Epidermal melanocyte (primary cell): ENCODE measurements at regions not wholly inside any gene's neighbourhood (a gene's known extent, or its start where the extent isn't known, plus 50 kb on each side); places are given as distances from the start of the nearest gene placed in this dataset.
"Not testable (repeated sequence)": the region's sequence is repeated elsewhere in the genome, so short reads cannot be mapped to it uniquely, and the experiment has no call there.

Experiments used
- DNase-seq: peaks from one replicate; pipeline ENCODE4 v3.0.0; 2011; ENCODE audit warnings: low spot score; ENCODE audit not compliant: insufficient read length

- no peak for DNase-seq
Observed at GRCh38 chr14:59044707-59045106, 143.8 kb upstream of the DAAM1 start.

DNA sequence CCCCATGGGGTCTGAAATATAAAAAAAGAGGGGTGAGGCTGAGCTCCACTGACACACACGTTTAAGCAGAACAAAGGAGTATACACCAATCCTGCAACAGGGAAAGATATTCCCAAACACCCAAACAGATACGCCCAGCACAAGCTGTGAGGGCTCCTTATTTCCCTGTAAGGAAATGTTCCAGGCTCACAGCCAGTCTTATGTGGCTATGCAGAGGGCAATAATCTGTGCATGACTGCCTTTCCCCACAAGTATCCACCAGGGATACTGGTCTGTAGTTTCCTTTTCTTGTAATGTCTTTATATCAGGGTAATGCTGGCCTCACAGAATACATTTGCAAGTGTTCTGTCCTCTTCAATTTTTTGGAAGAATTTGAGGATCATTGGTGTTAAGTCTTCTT is 141.7 kb upstream of the DAAM1 start:
- no peak for DNase-seq

DNA sequence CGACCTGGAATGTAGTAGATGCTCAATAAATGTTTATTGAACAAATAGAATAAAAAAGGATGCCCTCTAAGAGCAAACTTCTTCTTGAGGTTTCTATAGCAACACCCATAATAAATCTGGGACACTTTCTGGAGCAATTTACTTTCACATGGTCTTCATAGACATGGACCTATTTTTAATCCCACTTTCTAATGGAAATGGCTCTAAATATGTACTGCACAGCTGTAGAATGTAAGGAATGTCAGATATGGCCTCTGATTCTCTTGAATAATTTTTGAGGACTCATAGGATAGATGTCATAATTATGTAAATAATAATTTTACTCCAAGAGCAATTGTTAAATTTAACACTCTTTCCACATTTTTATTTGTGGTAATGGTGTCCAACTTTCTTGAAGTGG is 133.5 kb upstream of the DAAM1 start:
- DNase-seq, result no peak

- DNase-seq, result peak; percentile 80
Observed at GRCh38 chr14:59055439-59056045, 132.9 kb upstream of the DAAM1 start.

DNA sequence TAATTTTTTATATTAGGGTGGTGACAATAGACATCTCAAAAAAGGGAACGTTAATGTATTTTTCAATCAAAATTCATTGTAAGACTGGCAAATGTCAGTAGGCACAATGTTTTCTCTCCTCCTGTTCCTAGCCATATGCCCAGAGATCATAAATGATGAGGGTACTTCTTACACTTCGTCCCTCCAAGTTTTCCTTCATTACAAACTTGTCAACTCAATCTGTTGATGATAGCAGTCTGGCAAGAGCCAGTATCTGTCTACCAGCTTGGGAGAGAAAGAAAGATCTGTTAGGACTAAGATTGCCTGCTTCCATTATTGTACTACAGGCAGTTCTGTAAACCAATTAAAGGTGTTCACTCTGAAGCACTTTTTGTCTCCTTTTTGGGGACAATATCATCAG is 130.9 kb upstream of the DAAM1 start:
- DNase-seq, result no peak

- not testable (repeated sequence) for DNase-seq
Observed at GRCh38 chr14:59058776-59059175, 129.7 kb upstream of the DAAM1 start.

GRCh38 chr14:59060841-59061240 is 127.6 kb upstream of the DAAM1 start:
- no peak for DNase-seq

- no peak for DNase-seq
Observed at GRCh38 chr14:59061292-59061691, 127.2 kb upstream of the DAAM1 start.

DNA sequence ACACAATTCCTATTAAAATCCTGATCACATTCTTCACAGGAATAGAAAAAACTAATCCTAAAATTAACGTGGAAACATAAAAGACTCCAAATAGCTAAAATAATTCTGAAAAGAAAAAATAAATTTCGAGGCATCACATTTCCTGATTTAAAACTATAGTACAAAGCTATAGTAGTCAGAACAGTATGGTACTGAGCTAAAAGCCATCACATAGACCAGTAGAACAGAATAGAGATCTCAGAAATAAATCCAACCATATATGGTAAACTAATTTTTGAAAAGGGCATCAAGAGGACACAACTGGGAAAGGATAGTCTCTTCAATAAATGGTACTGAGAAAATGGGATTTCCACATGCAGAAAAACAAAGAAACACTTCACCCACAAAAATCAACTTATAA is 125.2 kb upstream of the DAAM1 start:
- no peak for DNase-seq

- no peak for DNase-seq
Observed at GRCh38 chr14:59067127-59067894, 121.2 kb upstream of the DAAM1 start.

DNA sequence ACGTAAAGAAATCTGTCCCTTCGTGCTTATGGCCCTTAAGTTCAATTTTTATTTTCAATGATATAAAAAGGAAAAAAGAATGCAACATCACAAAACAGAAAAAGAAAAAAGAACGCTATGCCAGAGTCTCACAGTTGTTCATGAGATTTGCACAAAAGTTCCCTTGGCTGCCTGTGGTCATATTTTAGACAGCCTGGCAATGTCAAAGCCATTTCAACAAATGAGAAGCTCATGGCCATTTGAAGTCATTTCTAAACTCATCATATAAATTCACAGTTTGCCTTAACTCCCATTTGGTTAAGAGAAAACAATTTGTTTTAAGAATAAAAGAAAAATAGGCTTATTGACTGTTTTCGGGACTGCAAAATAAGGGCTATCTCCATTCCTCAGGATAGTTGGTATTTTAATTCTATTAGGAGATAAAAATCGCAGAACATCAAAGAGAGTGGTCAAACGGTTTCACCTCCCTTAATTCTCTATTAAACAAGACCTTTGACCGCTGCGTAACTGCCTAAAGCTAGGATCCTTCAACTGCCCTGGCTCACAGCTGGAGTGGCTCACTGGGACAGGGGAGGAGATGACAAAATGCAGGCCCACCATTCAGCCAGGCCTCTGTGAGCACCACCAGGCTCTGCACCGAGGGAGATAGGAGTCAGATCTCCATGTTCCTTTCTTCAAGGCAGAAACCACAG is 119.2 kb upstream of the DAAM1 start:
- DNase-seq, result no peak

- no peak for DNase-seq
Observed at GRCh38 chr14:59075506-59075905, 113.0 kb upstream of the DAAM1 start.

DNA sequence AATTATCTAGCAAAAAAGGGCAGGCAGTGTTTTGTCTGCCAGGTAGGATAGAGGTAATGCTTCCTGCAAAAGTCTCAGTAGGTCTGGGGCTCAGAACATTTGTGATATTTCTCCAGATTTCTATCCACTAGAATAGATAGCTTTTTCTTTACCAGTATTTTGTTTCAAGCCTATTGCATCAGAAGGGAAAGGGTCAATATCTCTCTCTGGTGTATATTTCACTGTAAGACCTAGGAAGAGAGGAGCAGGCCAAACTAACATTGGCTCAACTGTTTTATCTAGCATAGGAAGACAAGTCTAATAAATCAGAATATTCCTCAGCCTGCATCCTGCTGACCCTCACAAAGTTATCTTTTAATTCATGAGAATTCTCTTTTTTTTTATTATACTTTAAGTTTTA is 106.7 kb upstream of the DAAM1 start:
- DNase-seq, result no peak

- DNase-seq, result no peak
Observed at GRCh38 chr14:59085207-59085739, 103.2 kb upstream of the DAAM1 start.

- no peak for DNase-seq
Observed at GRCh38 chr14:59086241-59086882, 102.1 kb upstream of the DAAM1 start.

DNA sequence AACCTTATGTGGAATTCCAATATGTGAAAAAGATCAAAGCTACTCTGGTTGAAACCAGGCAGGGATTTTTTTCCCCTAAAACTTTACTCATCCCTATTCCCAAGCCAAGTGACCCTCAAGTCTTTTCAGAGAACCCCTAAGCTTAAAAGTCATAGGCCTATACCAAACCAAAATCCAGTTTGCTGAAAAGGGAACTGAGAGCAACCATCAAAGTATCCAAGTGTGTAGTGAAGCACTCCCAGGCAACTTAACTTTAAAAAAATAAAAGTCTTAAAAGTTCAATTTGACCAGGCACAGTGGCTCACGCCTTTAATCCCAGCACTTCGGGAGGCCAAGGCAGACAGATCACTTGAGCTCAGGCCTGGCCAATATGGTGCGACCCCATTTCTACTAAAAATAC is 101.2 kb upstream of the DAAM1 start:
- no peak for DNase-seq

DNA sequence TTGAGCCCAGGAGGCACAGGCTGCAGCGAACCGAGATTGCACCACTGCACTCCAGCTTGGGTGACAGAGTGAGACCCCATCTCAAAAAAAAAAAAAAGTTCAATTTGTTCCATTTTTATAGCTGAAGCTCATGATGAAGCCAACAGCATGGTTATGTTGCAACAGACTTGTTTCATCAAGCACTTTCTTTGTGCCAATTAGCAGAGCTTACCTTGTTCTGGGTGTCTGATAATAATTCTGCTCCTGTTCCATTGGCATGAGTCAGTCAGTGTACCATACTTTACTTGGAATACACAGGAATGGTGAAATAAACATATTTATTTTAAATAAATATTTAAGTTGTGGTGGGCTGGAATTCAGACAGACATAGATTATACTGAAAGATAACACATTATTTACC is 100.8 kb upstream of the DAAM1 start:
- no peak for DNase-seq

GRCh38 chr14:59090572-59090971 is 97.9 kb upstream of the DAAM1 start:
- DNase-seq, result no peak

- DNase-seq, result no peak
Observed at GRCh38 chr14:59091404-59091803, 97.1 kb upstream of the DAAM1 start.

GRCh38 chr14:59091976-59092375 is 96.5 kb upstream of the DAAM1 start:
- DNase-seq, result no peak

- no peak for DNase-seq
Observed at GRCh38 chr14:59093902-59094301, 94.6 kb upstream of the DAAM1 start.

DNA sequence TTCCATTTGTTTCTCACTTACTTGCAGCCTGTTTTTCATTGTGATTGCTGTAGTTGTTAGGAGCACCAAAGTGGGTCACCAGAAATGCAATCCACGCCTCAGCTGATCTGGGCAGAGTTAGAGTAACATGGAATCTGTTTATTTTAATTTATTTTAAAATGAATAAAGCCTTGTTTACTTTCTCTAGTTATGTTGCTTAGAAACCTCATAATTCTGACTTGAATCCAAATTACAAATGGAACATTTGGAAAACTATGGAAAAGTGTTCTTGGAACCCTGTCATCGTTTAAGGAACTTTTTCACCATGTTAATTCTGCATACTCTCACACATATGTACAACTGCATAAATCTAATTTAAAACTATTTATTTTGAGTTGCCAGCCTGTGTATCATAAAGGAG is 92.2 kb upstream of the DAAM1 start:
- DNase-seq, result no peak
